HL-60 (cell line): ENCODE measurements at regions not wholly inside any gene's neighbourhood (a gene's known extent, or its start where the extent isn't known, plus 50 kb on each side); places are given as distances from the start of the nearest gene placed in this dataset.

ENCODE experiments used
- POLR2AphosphoS5 ChIP-seq: IDR thresholded peaks from 2 replicates; pipeline ENCODE4 v1.6.1; 2012; ENCODE audit warnings: low read depth
- SPI1 ChIP-seq: IDR thresholded peaks from 2 replicates; pipeline ENCODE4 v1.6.1; 2012; ENCODE audit warnings: low read depth, mild to moderate bottlenecking, borderline replicate concordance
- TF ChIP-seq, protein P1 (sequence below): IDR thresholded peaks from one replicate; pipeline ENCODE4 v1.5.1; 2011; ENCODE audit warnings: low read length, control low read depth, inconsistent platforms; ENCODE audit not compliant: insufficient read depth

DNA sequence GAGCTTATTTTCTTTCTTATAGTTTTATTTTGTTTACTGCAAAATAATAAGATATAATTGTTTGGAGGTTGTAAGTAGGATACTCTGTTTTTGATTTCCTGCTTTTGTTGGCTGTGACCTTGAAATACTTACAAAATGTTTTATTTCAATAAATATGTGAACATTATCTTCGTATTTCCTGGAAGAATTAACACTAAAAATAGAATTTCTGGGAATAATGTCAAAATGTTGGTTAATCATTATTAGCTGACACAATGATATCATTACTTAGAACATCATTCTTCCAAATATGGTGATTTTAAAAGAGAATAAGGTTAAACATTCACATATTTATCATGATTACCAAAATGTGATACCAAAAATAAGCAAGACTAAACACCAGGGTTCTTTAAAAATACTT, 1148.6 kb upstream of the PRR20A start:
- TF ChIP-seq, protein P1, sequence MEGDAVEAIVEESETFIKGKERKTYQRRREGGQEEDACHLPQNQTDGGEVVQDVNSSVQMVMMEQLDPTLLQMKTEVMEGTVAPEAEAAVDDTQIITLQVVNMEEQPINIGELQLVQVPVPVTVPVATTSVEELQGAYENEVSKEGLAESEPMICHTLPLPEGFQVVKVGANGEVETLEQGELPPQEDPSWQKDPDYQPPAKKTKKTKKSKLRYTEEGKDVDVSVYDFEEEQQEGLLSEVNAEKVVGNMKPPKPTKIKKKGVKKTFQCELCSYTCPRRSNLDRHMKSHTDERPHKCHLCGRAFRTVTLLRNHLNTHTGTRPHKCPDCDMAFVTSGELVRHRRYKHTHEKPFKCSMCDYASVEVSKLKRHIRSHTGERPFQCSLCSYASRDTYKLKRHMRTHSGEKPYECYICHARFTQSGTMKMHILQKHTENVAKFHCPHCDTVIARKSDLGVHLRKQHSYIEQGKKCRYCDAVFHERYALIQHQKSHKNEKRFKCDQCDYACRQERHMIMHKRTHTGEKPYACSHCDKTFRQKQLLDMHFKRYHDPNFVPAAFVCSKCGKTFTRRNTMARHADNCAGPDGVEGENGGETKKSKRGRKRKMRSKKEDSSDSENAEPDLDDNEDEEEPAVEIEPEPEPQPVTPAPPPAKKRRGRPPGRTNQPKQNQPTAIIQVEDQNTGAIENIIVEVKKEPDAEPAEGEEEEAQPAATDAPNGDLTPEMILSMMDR: no peak
- TF ChIP-seq SPI1: no peak
- no peak for TF ChIP-seq POLR2AphosphoS5
